Endothelial cell (in vitro differentiated cells): ENCODE measurements at regions not wholly inside any gene's neighbourhood (a gene's known extent, or its start where the extent isn't known, plus 50 kb on each side); places are given as distances from the start of the nearest gene placed in this dataset.
"Not testable (repeated sequence)": the region's sequence is repeated elsewhere in the genome, so short reads cannot be mapped to it uniquely, and the experiment has no call there.

ENCODE experiments used
- DNase-seq: peaks from one replicate; pipeline ENCODE4 v3.0.0; 2021; ENCODE audit warnings: low spot score
- H3K27ac Mint-ChIP-seq: one replicate; pipeline ENCODE4 v1.8.0; 2021; ENCODE audit warnings: mixed read lengths, inconsistent platforms; ENCODE audit not compliant: unreplicated experiment
- H3K27me3 Mint-ChIP-seq: one replicate; pipeline ENCODE4 v1.8.0; 2021; ENCODE audit warnings: mild to moderate bottlenecking, moderate library complexity, mixed read lengths, inconsistent platforms; ENCODE audit not compliant: unreplicated experiment
- H3K36me3 Mint-ChIP-seq: one replicate; pipeline ENCODE4 v1.8.0; 2021; ENCODE audit warnings: mild to moderate bottlenecking, low read depth, mixed read lengths, inconsistent platforms; ENCODE audit not compliant: unreplicated experiment
- H3K4me1 Mint-ChIP-seq: one replicate; pipeline ENCODE4 v1.8.0; 2021; ENCODE audit warnings: mild to moderate bottlenecking, mixed read lengths, inconsistent platforms; ENCODE audit not compliant: unreplicated experiment
- H3K4me3 Mint-ChIP-seq: one replicate; pipeline ENCODE4 v1.8.0; 2021; ENCODE audit warnings: mild to moderate bottlenecking, mixed read lengths, inconsistent platforms; ENCODE audit not compliant: unreplicated experiment
- H3K9me3 Mint-ChIP-seq: one replicate; pipeline ENCODE4 v1.8.0; 2021; ENCODE audit warnings: mixed read lengths, inconsistent platforms; ENCODE audit not compliant: unreplicated experiment
- CTCF ChIP-seq: fragments of 200-600 bp; sonication (generic); IDR thresholded peaks from one replicate; pipeline ENCODE4 v1.5.0; 2021; ENCODE audit warnings: antibody characterized with exemption; ENCODE audit not compliant: unreplicated experiment

DNA sequence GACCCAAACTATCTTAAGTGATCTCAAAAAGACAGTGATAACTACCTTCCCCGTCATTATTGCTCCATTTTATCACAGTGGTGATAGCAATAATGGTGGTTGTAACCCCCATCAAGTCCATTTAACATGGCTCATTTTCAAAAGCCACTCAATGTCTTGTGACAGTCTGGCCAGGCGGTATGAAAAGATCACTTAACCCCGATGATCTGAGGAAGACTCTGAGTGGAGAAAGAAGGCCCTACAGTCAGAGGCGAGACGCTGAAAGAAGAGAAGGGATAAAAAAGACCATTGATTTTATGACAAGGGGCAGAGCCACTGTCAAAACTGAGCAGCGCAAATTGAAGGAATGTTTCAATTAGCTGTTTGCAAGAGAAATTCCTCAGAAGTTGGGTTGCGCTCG, 417.2 kb upstream of the PBX1 start:
- no peaks in the 10 kb centered on the region for H3K9me3 Mint-ChIP-seq
- no peak for DNase-seq
- TF ChIP-seq CTCF = no peak
- H3K27ac Mint-ChIP-seq = no peak overlapping the region
- no peaks in the 10 kb centered on the region for H3K27me3 Mint-ChIP-seq
- no peaks in the 10 kb centered on the region for H3K4me1 Mint-ChIP-seq
- H3K4me3 Mint-ChIP-seq = no peak overlapping the region
- H3K36me3 Mint-ChIP-seq = no peaks in the 10 kb centered on the region

DNA sequence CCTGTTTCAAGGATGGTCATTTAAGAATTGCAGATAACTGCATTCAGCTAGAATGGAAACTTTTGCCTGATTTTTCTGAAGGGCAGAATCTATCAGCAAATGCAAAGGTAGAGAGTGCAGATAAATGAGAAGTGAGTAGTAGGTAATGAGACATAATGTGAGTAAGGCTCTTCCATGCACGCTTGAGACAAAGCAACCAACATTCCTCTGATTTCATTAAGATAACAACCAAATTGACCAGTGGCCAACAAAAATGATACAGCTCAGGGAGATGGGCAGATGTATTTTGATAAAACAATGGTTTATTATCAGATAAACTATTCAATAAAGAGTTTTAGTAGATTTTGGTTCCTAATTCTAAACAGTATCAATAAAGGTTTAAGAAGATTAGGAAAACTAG, 404.4 kb upstream of the PBX1 start:
- H3K4me1 Mint-ChIP-seq = peaks cover 5% of the 10 kb centered on the region
- DNase-seq = no peak

DNA sequence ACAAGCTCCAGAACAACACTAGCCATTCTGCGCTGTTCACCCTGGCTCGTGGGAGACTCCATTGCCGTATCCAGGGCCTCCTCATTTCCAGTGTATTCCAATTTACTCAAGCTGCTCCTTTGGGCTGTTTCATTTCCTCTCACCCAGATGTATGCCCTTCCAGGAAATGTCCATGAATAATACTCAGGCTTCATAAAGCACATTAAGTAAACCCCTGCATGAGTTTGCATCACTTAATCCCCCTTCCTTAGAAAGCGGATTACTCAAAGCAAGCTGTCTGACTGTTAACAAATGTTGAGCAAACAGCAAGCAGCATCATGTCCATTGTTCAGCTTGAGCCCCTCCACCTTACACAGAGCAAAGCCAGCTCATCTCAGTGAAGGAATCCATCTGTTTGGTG, 403.6 kb upstream of the PBX1 start:
- Mint-ChIP-seq H3K27ac (no peak overlapping the region), H3K4me3 (no peak overlapping the region), H3K27me3 (no peaks in the 10 kb centered on the region), H3K36me3 (no peaks in the 10 kb centered on the region), H3K9me3 (no peaks in the 10 kb centered on the region), H3K4me1 (peaks cover 5% of the 10 kb centered on the region)
- DNase-seq = no peak
- no peak for TF ChIP-seq CTCF

More for the DNA sequence above, 404.4 kb upstream of the PBX1 start:
- Mint-ChIP-seq H3K9me3 (no peaks in the 10 kb centered on the region), H3K36me3 (no peaks in the 10 kb centered on the region), H3K27me3 (no peaks in the 10 kb centered on the region), H3K4me3 (no peak overlapping the region), H3K27ac (no peak overlapping the region)
- TF ChIP-seq CTCF = no peak

DNA sequence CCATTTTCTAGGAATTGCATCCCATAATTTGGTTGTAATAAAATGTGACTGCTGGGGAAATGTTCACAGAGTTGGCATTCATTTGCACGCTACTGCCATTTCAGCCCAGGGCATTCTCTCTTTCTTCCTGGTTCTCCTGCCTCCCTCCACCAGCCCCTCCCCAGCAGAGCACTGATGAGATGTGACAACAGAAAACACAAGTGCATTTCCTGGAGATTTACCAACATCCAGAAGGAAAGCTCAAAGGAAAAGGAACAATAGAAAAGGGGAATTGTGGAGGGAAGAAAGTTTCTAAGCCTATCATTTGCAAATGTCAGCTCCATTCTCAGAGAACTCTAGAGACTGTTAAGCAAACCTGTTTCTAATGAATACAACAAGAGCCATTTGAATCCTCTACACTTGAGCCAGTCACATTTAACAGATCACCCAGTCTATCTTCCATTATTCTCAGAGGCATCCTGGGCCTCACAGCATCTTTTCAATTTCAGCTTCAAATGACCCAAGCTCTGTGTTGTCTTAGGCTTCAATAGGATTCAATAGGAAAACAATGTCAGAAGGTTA, 395.6 kb upstream of the PBX1 start:
- Mint-ChIP-seq H3K27ac (no peak overlapping the region), H3K4me3 (no peak overlapping the region), H3K36me3 (no peaks in the 10 kb centered on the region), H3K27me3 (peaks cover 6% of the 10 kb centered on the region), H3K4me1 (peaks cover 2% of the 10 kb centered on the region), H3K9me3 (no peaks in the 10 kb centered on the region)
- no peak for TF ChIP-seq CTCF
- DNase-seq = no peak

GRCh38 chr1:164165466-164165865, 393.5 kb upstream of the PBX1 start:
- Mint-ChIP-seq H3K27me3 (peaks cover 9% of the 10 kb centered on the region), H3K4me3 (no peak overlapping the region), H3K4me1 (peaks cover 2% of the 10 kb centered on the region), H3K9me3 (no peaks in the 10 kb centered on the region), H3K36me3 (no peaks in the 10 kb centered on the region), H3K27ac (no peak overlapping the region)
- TF ChIP-seq CTCF = no peak
- DNase-seq = no peak

DNA sequence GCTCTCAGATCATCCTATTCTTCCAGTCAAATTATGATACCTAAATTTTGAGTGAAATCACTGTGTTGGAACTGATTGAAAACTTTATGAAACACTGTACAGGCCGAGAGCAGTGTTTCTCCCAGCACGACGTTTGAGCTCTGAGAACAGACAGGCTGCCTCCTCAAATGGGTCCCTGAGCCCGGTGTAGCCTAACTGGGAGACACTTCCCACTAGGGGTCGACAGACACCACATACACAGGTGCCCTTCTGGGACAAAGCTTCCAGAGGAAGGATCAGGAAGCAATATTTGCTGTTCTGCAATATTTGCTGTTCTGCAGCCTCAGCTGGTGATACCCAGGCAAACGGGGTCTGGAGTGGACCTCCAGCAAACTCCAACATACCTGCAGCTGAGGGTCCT, 392.5 kb upstream of the PBX1 start:
- H3K4me3 Mint-ChIP-seq, H3K4me1 Mint-ChIP-seq, H3K36me3 Mint-ChIP-seq, H3K9me3 Mint-ChIP-seq, DNase-seq, H3K27ac Mint-ChIP-seq, H3K27me3 Mint-ChIP-seq: not testable (repeated sequence)
